ENCODE measurements at regions not wholly inside any gene's neighbourhood (a gene's known extent, or its start where the extent isn't known, plus 50 kb on each side); places are given as distances from the start of the nearest gene placed in this dataset.

- DNase-seq, result no peak
Observed at GRCh38 chr7:88700725-88701124, 58.8 kb upstream of the ZNF804B start.

- no peak for DNase-seq
Observed at GRCh38 chr7:88694207-88694606, 65.3 kb upstream of the ZNF804B start.

GRCh38 chr7:88693131-88693530 is 66.4 kb upstream of the ZNF804B start:
- no peak for DNase-seq

- no peak for DNase-seq
Observed at GRCh38 chr7:88692493-88692892, 67.0 kb upstream of the ZNF804B start.

- DNase-seq, result no peak
Observed at GRCh38 chr7:88689821-88690220, 69.7 kb upstream of the ZNF804B start.

GRCh38 chr7:88688222-88688621 is 71.3 kb upstream of the ZNF804B start:
- no peak for DNase-seq

- DNase-seq, result no peak
Observed at GRCh38 chr7:88686468-88687229, 72.9 kb upstream of the ZNF804B start.

GRCh38 chr7:88681682-88682081 is 77.8 kb upstream of the ZNF804B start:
- no peak for DNase-seq

GRCh38 chr7:88670536-88670935 is 89.0 kb upstream of the ZNF804B start:
- no peak for DNase-seq

- DNase-seq, result no peak
Observed at GRCh38 chr7:88669913-88670312, 89.6 kb upstream of the ZNF804B start.

- DNase-seq, result no peak
Observed at GRCh38 chr7:88668591-88668990, 90.9 kb upstream of the ZNF804B start.

GRCh38 chr7:88666626-88667025 is 92.9 kb upstream of the ZNF804B start:
- DNase-seq, result no peak

- no peak for DNase-seq
Observed at GRCh38 chr7:88665892-88666514, 93.5 kb upstream of the ZNF804B start.

- no peak for DNase-seq
Observed at GRCh38 chr7:88664630-88665233, 94.8 kb upstream of the ZNF804B start.

GRCh38 chr7:88661921-88662320 is 97.6 kb upstream of the ZNF804B start:
- no peak for DNase-seq

GRCh38 chr7:88647825-88648224 is 111.7 kb upstream of the ZNF804B start:
- DNase-seq, result no peak

- DNase-seq, result no peak
Observed at GRCh38 chr7:88638583-88638982, 120.9 kb upstream of the ZNF804B start.

- no peak for DNase-seq
Observed at GRCh38 chr7:88637795-88638194, 121.7 kb upstream of the ZNF804B start.

GRCh38 chr7:88635149-88635548 is 124.4 kb upstream of the ZNF804B start:
- DNase-seq, result peak; percentile 8

GRCh38 chr7:88629559-88629958 is 129.9 kb upstream of the ZNF804B start:
- no peak for DNase-seq

- no peak for DNase-seq
Observed at GRCh38 chr7:88628363-88629085, 131.0 kb upstream of the ZNF804B start.

GRCh38 chr7:88617185-88617584 is 142.3 kb upstream of the ZNF804B start:
- no peak for DNase-seq

- no peak for DNase-seq
Observed at GRCh38 chr7:88615336-88615735, 144.2 kb upstream of the ZNF804B start.
